SH-SY5Y (cell line): ENCODE measurements at regions not wholly inside any gene's neighbourhood (a gene's known extent, or its start where the extent isn't known, plus 50 kb on each side); places are given as distances from the start of the nearest gene placed in this dataset.

Experiments used
- GATA2 ChIP-seq: IDR thresholded peaks from 2 replicates; pipeline ENCODE4 v1.6.1; 2011; ENCODE audit warnings: mild to moderate bottlenecking, low read depth, low read length
- GATA3 ChIP-seq: IDR thresholded peaks from 2 replicates; pipeline ENCODE4 v1.6.1; 2011; ENCODE audit warnings: low read depth, mild to moderate bottlenecking, low read length, moderate library complexity

DNA sequence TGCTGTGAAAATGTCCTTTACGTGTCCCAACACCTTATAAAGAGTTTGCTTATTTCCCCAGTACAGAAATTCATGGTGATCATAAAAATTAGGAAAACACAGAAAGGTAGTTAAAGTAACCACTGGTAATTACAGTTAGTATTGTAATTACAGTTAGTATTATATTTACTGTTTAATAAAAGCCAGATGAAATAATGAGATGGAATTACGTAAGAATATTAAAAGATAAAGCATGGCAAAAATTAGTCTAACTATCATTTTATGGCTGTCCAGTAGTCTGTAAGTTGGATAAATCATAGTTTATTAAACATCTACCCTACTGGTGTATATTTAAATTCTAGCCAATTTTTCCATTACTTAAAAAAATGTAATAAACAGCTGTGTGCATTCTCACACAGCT is 638.8 kb downstream of the ACTR3B start:
- TF ChIP-seq GATA2: no peak
- no peak for TF ChIP-seq GATA3
